ENCODE measurements at regions not wholly inside any gene's neighbourhood (a gene's known extent, or its start where the extent isn't known, plus 50 kb on each side); places are given as distances from the start of the nearest gene placed in this dataset.

DNA sequence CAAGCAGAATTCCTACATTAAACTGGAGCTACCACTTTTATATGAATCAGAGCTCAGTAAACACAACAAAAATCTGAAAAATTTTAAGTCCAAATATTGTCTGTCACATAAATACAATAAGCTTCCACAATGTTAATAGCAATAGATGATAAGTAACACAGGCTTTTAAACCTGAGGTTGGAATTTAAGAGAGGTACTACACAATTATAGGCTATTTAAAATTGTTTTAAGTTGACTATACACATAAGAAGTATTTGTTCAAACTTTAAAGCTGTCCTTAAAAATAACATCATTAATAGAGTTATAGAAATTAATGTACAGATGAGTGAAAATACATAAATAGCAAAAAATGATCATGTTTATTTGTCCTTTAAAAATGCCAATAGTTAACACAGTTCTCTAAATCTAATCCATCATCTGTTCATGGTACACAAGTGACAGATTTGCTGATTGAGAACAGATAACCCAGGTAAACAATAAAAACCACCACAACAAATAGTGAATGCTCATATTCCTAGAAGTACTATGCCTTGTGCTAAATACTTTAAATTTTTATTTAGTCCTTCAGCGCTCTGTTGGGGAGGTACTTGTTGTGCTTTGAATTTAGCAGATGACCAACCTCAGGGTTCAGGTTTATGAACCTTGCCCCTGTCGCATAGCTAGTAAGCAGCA lies 382.3 kb upstream of the ID4 start:
- no peak for DNase-seq (ENCODE audit: low read depth in 2 of 2)

DNA sequence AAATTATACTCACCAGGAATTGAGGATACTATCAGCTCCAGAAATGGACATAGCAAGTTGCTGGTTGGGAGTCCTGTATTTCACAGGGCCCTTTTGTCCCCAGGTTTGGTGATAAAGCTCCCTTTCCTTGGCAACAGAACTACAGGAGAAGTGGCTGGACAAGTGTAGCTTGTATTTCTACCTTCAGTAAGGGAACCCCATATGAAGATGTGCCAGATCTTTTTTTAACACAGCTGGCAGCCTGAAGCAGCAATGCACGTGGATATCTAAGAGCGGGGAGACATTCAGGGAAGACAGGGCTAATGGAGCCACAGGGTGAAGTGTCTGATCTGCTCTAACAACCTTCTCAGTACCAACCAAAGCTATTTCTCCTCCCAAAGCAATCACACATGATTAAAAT lies 373.9 kb upstream of the ID4 start:
- no peak for DNase-seq (ENCODE audit: low read depth in 2 of 2)

DNA sequence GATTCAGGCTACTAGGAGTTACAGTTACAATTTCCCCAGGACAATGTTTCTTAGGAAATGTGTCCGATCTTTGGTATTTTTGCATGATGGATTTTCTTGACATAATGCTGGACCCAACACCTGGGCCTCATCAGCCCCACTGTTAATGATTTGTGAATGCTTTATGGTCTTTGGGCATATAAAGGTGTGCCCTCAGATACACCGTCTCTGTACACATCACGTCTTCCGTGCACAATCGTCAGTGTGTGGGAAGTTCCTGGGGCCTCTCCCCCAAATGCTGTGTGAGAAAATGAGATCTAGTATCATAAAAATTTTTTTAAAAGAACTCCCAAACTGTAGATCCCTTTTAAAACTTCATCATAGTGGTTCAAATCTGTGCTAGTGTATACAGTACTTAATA lies 373.2 kb upstream of the ID4 start:
- DNase-seq (ENCODE audit: low read depth in 2 of 2), result no peak

DNA sequence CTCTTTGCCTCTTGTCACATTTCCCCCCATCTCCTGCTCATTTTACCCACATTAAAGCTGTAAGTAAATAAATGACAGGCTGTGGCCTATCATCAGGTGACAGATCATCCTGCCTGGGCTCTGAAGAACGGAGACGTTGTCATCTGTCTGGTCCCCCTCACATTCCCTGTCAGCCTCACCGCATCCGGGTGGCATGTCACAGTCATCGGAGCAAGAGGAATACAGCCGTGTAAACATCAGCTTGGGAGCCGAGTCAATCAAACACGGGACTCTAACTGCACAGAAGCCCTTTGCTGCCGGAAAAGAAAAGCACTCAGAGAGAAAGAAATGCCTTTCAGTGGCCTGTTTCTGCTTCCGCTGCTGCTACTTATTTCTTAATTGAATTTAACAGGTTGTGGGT lies 371.9 kb upstream of the ID4 start:
- DNase-seq (ENCODE audit: low read depth in 2 of 2), result no peak

DNA sequence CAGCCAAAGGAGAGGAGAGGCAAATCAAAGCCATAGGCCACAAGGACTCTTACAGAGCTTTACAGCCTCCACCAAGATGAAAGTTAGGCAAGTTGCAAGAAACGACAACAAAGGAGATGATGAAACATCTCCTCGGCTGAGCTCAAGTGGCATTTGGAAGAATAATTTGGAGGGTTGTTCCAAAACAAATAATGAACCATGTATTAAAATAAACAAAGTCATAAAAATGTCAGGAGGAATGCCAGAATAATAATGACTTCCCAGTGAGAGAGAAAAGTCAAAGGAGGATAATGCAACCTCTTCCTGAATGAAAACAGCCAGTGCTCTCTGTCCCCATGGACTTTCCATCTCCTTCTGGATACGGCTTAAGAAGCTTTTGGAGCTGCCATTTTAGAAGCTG lies 371.4 kb upstream of the ID4 start:
- DNase-seq (ENCODE audit: low read depth in 2 of 2), result no peak

DNA sequence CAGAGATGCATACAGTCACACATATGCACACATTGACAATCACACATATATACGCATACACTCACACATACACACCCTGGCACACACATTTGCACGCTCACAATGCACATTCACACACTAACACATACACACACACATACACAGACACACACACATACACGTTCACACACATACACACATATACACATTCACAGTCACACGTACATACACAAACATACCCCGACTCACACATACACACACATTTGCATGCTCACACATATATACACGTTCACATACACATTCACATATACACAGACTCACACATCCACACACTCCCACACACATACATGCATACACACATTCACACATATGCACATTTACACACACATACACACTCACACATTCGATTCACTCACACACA lies 366.8 kb upstream of the ID4 start:
- no peak for DNase-seq (ENCODE audit: low read depth in 2 of 2)

DNA sequence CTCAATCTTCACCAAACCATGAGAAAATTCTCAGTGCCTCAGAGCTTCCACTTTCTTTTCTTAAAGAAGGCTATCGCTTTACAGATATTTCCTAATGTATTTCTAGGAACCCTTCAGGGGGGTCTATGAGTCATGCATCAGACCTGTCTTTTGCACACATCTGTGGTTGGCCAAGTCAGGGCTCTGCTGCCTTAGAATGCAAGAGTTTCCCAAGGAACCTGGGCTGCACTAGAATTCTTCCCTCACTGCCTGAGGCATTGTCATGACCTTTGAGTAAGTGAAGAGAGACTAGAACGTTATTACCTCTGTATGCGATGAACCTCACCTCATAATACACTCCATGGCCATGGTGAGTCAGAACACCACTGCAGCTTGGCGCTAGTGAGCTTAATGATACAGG lies 365.0 kb upstream of the ID4 start:
- DNase-seq (ENCODE audit: low read depth in 2 of 2), result no peak

DNA sequence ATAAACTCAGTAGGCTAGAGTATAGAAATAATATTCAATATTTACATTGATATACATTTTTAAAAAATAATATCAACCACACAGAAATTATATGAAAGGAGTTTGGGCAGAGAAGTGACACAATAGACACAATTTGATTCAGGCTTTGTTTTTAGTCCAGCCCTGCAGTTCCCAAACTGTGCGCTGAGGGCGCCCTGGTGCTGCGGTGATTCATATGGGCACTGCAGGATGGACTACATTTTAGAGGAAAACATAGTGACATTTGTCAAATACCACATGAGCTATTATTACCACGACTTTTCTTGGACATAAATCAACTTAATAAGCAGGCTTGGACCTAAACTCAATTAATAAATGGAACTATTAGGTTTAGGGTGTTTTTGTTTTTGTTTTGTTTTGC lies 364.3 kb upstream of the ID4 start:
- no peak for DNase-seq (ENCODE audit: low read depth in 2 of 2)

DNA sequence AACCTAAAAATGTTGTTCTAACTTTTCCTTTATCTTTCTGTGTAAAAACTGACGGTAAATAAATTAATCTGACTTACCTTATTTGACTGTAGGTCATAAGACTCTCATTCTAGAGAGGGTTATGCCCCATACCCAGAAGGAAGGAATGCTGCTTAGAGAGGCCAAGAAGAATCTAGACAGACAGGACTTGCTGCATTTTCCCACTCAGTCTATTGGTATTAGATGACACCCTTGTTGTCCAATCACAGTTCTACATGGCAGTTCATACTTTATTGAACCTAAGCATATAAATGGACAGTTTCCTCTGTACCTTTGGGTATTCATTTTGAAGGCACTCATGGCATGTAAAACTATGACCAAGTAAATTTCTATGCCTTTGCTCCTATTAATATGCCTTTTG lies 359.6 kb upstream of the ID4 start:
- DNase-seq (ENCODE audit: low read depth in 2 of 2), result no peak

DNA sequence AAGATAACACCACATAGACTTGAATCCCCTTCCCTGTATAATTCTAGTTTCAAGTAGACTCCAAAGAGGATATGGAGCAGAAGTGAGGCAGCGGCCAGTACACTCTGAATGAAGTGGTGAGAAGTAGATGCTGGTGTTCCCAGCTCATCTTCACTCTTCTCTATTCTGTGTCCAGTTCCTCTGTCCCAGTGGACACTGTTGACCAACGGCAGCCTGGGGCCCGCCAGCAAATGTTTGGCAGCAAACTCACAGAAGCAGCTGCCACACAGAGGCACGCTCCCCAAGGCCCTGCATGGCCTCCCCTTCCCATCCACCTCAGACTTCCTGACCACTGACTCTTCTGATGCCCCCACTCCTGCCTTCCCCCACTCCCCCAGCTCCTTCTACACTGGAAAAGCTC lies 358.9 kb upstream of the ID4 start:
- no peak for DNase-seq (ENCODE audit: low read depth in 2 of 2)

DNA sequence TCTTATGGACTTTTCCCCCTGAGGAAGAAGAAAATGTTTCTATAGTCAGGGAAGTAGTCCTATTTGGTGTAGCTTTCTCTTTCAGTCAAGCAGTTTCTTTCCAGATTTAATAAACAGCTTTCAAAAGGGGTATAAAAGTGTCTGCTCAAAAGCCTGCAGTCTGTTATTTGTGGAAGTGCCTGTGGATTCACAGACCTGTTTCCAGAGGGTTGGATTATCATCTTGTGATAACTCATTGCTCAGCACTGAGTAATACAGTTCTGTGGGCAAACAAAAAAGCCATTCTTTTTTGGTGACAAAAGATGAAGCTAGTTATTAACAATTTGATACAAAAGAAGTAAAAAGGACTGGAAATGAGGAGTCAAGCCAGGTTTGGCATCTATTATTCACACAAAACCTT lies 358.2 kb upstream of the ID4 start:
- no peak for DNase-seq (ENCODE audit: low read depth in 2 of 2)

DNA sequence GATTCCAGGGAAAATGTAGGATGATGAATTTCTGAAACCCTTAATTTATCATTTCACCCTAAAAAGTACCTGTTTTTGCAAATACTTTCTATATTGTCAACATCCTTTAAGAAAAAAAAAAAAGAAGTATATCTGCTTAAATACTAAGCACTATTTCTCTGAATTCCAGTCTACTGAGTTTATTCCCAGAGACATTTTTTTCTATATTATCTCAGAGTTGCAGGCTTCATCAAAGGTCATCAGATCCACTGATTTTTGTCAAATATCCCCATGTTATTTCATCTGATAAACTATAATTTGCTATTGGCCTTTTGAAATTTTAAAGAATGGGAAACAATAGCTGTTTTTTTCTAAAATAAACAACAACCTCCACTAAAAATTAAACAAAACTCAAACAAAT lies 357.6 kb upstream of the ID4 start:
- no peak for DNase-seq (ENCODE audit: low read depth in 2 of 2)

DNA sequence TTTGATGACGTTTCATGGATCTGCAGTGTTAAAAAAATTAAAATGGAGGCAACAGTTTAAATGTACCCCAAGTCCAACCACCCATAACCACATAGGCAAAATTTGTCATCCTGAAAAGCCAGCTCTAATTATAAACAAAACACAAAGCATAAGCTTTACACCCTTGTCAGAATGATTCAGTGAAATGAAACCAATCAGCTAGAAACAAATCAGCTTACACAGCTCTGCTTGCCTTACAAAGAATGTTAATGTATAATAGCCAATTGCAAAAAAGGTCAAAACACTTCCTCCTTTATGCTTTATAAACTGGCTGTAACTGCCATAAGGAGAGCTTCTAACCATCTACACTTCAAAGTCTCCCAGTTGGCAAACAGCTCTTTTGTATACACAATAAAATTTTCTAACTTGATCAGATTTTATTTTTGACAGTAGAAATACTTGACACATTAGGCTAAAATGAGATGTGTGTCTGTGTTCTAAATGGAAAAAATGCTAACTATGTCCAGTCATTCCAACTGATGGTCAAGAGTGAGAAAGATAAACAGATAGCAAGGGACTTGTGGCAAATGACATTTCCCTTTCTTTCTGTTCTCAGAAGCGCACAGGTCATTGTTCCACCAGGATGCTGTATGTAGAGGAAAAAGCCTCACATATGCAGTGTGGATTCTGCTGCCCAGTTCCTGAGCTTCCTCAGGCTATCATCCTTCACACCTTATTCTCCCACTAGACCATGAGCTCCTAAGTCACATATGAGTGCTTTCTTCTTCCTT lies 344.3 kb upstream of the ID4 start:
- DNase-seq (ENCODE audit: low read depth in 2 of 2), result no peak

DNA sequence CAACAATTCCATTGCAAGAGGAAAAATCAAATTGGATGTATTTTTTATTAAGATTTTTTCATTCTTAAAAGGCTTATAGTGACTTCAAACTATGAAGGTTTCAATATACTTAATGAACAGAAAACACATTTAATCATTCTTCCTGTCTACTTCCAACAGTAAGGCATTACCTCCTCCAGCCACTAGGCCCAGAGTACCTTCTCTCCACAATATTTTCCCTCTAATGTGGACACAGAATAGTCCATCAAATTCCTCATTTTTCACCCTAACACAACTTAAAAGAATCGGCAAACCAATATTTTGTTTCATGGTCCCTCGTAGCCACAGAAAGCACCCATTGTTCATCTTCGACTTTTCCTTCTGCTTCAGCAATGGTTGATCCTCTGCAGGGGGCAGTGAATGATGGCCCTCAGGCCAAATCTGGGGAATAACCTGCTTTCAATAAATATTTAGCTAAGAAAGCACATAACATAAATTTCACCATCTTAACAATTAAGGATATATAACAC lies 335.4 kb upstream of the ID4 start:
- DNase-seq (ENCODE audit: low read depth in 2 of 2), result no peak

DNA sequence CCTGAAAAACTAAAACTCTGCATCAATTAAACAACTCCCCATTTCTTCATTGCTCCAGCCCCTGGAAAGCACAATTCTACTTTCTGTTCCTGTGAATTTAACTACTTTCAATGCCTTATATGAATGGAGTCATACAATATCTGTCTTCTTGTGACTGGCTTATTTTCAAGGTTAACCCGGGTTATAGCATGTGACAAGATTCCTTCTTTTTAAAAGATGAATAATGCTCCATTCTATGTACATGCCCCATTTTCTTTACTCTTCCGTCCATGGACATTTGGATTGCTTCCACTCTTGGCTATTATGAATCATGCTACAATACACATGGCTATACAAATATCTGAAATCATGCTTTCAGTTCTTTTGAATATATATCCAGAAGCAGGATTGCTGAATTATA lies 334.9 kb upstream of the ID4 start:
- no peak for DNase-seq (ENCODE audit: low read depth in 2 of 2)

DNA sequence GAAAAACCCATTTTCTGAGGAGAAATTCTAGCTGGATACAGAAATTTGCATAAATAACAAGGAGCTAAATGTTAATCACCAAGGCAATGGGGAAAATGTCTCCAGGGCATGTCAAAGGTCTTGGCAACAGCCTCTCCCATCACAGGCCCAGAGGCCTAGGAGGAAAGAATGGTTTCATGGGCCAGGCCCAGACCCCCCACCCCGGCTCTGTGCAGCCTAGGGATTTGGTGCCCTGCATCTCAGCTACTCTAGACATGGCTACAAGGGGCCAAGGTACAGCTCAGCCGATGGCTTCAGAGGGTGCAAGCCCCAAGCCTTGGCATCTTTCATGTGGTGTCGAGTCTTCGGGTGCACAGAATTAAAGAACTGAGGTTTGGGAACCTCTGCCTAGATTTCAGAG lies 321.2 kb upstream of the ID4 start:
- no peak for DNase-seq (ENCODE audit: low read depth in 2 of 2)

DNA sequence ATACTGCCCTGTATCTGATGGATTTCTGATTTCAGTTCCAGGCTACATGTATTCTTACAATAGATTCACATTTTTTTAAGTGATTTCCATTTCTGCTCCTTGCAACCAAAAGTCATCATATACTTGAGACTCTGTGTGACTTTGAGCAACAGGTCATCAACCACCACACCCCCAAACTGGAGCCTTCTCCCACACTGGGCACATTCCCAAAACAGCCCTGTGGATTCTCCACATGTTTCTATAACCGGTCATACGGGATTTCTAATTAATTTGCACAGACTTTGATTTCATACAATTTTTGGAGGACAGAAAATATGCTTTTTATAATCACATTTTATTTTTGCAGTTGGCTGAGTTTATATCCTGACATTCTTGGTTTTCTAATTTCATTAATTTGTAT lies 317.2 kb upstream of the ID4 start:
- DNase-seq (ENCODE audit: low read depth in 2 of 2), result no peak

DNA sequence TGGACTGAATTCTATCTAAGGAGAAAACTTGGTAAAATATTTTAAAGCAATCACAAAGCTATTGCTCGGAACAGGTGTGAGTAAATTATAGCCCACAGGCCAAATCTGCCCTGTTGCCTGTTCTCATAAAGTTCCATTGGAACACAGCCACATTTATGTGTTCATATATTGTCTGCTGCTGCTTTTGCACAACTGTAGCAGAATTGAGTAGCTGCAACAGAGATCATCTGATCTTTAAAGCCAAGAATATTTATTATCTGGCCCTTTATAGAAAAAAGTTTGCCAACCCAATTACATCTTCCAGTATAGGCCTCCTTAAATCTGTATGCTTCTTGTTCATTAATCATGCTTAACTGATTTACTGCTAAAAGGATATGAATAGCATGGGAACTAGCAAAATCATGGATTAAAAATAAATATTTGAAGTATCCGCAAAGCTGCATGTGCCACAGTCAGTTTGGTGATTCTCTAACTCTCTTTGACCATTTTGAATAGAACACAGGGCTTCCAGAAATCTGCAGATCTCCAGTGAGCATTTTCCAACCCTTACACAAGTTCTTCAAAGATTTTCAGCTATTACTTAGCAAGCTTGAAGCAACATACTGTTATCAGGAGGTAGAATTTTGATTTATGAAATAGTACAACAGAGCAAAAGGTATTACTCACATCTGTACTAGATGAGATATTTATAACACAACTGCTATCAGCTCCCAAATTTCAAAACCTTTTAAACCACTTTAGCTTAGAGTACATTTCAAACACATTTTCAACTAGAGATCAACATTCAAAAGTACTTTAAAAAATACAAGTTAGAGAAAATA lies 312.6 kb upstream of the ID4 start:
- no peak for DNase-seq (ENCODE audit: low read depth in 2 of 2)

DNA sequence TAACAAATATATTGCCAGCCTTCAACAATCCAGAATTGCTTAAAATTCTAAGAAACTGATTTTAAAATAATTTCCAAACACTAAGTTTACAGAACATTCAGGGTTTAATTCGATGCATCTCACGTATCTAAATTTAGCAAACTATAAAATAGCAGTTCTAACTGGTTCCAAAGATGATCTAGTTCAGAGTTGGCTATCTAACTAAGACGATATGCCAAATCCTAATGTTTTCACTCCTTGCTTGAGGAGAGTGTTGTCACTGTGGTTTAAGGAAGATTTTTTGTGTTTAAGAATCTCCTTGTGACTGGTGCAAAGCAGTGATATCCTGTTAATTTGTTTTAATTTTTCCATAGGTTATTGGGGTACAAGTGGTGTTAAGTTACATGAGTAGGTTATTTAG lies 311.5 kb upstream of the ID4 start:
- no peak for DNase-seq (ENCODE audit: low read depth in 2 of 2)

DNA sequence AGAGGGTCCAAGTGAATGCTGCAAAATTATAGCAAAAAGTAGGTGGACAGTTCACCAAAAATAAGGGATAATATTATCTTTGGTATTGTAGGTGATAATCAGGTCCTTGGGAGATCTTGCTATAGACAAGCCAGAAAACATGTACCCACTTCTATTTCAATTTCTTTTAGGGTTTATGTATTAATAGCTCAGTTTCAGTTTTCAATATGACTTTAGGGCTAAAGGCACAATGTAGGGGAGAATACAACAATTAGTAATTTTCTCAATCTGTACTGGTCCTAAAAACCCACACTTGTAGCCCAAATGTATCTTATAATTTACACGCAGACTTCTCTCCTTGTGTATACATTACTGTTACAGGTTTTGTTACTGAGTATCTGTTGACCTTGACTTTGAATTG lies 307.0 kb upstream of the ID4 start:
- no peak for DNase-seq (ENCODE audit: low read depth in 2 of 2)

DNA sequence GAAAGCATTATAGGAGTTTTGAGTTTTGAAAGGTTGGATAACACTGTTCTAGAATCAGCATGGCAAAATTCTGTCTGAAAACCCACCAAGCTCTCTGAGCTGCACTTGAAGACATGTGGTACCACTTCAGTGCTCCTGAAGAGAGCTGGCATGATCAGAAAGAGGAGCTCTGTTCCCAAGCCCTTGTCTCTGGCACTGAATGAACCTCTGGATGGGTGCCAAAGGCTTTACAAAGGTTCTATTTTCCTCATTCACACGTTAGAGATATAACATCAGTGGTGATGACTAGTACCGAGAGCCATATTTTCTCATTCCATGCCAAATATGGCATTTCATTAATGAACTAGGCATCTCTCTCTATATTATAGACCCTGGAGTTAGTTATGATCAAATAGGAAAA lies 301.8 kb upstream of the ID4 start:
- no peak for DNase-seq (ENCODE audit: low read depth in 2 of 2)

DNA sequence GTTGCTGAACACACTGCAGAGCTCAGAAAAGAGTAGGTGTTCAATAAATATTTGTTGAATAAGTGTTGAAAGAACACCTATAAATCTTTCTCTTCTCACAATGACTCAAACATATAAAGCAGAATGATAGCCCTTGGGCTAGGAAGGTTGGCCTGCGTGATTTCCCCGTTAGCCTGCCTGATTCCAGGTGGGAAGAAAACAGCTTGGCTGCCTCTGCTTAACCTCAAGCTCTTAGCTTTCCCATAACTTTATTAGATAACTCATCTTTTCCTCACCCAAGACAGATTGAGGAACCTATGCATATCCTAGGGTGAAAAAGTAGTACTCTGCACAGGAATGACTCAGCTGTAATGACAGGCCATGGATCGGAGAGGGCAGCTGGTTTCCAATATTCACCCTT lies 300.3 kb upstream of the ID4 start:
- no peak for DNase-seq (ENCODE audit: low read depth in 2 of 2)

DNA sequence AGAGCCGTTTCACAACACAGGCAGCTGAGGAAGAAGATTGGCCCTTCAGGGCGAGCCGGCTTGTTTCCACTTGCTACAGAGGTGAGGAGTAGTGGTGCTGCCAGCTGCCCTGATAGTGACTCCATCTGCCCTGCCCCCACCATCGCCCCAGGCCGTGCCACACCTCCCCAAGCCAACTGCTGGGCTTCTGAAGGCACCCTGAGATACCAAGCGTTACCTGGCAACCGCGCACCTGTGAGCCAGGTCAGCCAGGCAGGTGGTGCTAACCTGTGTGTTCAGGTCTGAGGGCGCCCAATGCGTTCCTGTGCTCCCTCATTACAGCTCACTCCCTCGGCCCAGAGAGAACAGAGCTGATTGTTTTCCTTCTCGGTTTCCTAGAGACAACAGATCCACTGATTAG lies 299.1 kb upstream of the ID4 start:
- no peak for DNase-seq (ENCODE audit: low read depth in 2 of 2)

Data from stimulated activated CD4-positive, alpha-beta T cell treated with anti-CD3 and anti-CD28 coated beads, Interleukin-1b, Interleukin-23, amount 100 ng/mL, for 4 hours (primary cell).